ENCODE measurements at regions not wholly inside any gene's neighbourhood (a gene's known extent, or its start where the extent isn't known, plus 50 kb on each side); places are given as distances from the start of the nearest gene placed in this dataset.

DNA sequence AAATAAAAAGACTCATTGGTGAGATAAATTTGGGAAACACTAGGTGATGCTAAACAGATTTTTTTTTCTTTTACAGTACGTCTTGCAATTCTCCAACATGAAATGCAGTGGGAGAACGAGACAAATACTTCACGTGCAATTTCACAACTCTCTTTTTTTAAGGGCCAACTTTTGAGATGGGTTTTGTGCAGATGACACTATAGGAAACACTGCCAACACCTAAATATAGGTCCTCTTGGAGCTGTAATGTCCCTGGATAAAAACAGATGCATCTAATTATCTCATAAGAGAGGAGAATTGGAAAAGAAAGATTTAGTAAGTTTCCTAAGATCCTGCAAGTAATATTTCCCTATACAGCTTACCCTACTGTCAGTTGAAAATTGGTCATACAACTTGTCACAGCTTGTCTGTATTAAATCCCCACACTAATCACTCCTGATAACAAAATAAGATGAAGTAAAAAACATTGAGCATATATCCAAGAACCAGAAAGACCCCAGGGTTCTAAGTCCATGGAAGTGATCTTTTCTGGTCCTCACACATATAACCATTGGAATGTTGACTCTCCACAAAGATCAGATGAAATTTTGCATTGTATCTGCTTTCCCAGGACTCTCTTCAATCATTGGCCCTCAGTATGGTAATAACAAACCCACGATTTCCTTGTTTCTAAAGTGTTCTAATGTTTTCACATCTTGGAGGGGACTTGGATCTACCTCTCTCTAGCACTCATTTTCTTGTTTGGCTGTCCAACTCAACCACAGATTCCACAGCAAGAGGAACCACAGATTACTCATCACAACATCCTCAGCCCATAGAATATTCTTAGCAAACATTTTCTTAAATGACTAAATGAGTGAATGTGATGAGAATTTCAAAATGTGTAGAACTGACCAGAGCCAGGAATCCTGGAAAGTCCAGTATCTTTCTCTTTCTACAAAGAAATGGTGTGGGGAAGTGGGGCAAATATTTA is 769.4 kb upstream of the USP15 start:
- Mint-ChIP-seq H3K27ac (no peak overlapping the region), H3K4me1 (no peaks in the 10 kb centered on the region), H3K4me3 (no peak overlapping the region), H3K9me3 (no peaks in the 10 kb centered on the region), H3K36me3 (no peaks in the 10 kb centered on the region), H3K27me3 (ENCODE audit: insufficient read depth, low read depth) (peaks cover 2% of the 10 kb centered on the region)
- H3K4me1 ChIP-seq, result no peaks in the 10 kb centered on the region
- no peaks in the 10 kb centered on the region for H3F3A ChIP-seq (ENCODE audit: low read depth)
- no peaks in the 10 kb centered on the region for H3K79me2 ChIP-seq (ENCODE audit: low read depth)
- H3K36me3 ChIP-seq, result no peaks in the 10 kb centered on the region
- no peak overlapping the region for H3K4me3 ChIP-seq
- DNase-seq (ENCODE audit: low spot score), result no peak
- H3K27me3 ChIP-seq, result no peaks in the 10 kb centered on the region
- no peak overlapping the region for H3K9ac ChIP-seq
- TF ChIP-seq EZH2 (IDR thresholded peaks at IDR 0.05) (no peak), EZH2phosphoT487 (IDR thresholded peaks at IDR 0.05) (no peak)
- TF ChIP-seq, protein P1, sequence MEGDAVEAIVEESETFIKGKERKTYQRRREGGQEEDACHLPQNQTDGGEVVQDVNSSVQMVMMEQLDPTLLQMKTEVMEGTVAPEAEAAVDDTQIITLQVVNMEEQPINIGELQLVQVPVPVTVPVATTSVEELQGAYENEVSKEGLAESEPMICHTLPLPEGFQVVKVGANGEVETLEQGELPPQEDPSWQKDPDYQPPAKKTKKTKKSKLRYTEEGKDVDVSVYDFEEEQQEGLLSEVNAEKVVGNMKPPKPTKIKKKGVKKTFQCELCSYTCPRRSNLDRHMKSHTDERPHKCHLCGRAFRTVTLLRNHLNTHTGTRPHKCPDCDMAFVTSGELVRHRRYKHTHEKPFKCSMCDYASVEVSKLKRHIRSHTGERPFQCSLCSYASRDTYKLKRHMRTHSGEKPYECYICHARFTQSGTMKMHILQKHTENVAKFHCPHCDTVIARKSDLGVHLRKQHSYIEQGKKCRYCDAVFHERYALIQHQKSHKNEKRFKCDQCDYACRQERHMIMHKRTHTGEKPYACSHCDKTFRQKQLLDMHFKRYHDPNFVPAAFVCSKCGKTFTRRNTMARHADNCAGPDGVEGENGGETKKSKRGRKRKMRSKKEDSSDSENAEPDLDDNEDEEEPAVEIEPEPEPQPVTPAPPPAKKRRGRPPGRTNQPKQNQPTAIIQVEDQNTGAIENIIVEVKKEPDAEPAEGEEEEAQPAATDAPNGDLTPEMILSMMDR (IDR thresholded peaks at IDR 0.05), result no peak
- no peaks in the 10 kb centered on the region for H4K20me1 ChIP-seq (ENCODE audit: low read depth)
- H3K9me3 ChIP-seq (ENCODE audit: low read depth), result no peaks in the 10 kb centered on the region
- H2AFZ ChIP-seq (replicated peaks), result no peak overlapping the region
- H3K27ac ChIP-seq, result no peak overlapping the region
- no peak overlapping the region for H3K4me2 ChIP-seq

DNA sequence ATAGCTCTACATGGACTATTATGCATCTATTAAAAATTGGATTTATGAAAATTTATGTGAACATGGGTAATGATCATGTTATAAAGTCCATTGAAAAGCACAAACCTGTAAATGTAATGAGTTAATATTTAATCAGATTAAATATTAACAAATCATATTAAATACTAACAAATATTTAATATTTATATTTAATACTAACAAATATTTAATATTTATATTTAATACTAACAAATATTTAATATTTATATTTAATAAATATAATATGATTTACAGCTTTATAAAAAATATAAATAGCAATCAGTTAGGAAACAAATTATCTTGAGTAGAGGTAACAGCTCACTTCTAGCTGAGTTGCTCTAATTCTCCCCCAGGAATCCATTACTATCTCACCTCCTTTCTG is 758.0 kb upstream of the USP15 start:
- TF ChIP-seq, protein P1 (IDR thresholded peaks at IDR 0.05), result no peak
- no peak for TF ChIP-seq EZH2phosphoT487 (IDR thresholded peaks at IDR 0.05)
- H3K27ac ChIP-seq, result no peak overlapping the region
- no peaks in the 10 kb centered on the region for H3K27me3 ChIP-seq
- H3F3A ChIP-seq (ENCODE audit: low read depth), result no peaks in the 10 kb centered on the region
- H3K79me2 ChIP-seq (ENCODE audit: low read depth), result no peaks in the 10 kb centered on the region
- no peaks in the 10 kb centered on the region for H3K36me3 ChIP-seq
- DNase-seq (ENCODE audit: low spot score), result no peak
- H3K9me3 ChIP-seq (ENCODE audit: low read depth), result no peaks in the 10 kb centered on the region
- no peak overlapping the region for H2AFZ ChIP-seq (replicated peaks)
- Mint-ChIP-seq H3K4me1 (no peaks in the 10 kb centered on the region), H3K27ac (no peak overlapping the region), H3K9me3 (no peaks in the 10 kb centered on the region), H3K27me3 (ENCODE audit: insufficient read depth, low read depth) (peaks cover 2% of the 10 kb centered on the region), H3K4me3 (no peak overlapping the region), H3K36me3 (no peaks in the 10 kb centered on the region)
- H3K4me1 ChIP-seq, result peaks cover 4% of the 10 kb centered on the region
- H3K4me2 ChIP-seq, result no peak overlapping the region
- H4K20me1 ChIP-seq (ENCODE audit: low read depth), result no peaks in the 10 kb centered on the region
- H3K4me3 ChIP-seq, result no peak overlapping the region
- H3K9ac ChIP-seq, result no peak overlapping the region

DNA sequence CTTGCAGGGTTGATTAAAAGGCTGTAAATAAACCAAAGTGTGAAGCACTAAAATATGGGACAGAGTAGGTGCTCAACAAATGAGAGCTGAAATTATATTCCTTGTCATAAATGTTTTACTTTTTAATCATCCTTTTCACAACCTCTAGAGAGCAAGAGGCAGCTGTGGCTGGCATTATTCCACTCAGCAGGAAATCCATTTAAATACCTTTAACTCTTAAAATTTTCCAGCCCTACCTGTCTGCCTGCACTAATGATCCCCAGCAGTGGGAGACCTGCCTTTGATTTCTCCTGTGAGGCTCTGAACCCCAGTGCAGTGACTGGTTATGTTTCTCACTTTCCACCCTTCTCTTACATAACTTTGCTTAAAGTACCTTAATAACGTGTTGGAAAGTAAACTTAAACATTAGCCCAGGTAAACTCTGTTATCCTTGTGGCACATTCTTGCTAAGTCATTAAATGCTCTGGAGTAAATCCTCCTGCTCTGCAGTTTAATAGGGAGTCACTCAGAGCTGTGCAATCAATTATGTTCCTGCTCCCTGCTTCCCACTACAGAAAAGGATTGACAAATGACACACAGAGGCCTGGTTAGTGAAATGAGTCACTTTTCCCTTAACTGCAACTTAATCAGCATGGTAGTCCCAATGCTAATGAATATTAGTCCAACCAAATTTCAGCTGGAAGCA is 755.7 kb upstream of the USP15 start:
- no peak overlapping the region for H2AFZ ChIP-seq (replicated peaks)
- no peak overlapping the region for H3K27ac ChIP-seq
- no peak for TF ChIP-seq EZH2phosphoT487 (IDR thresholded peaks at IDR 0.05)
- no peaks in the 10 kb centered on the region for H3K4me1 Mint-ChIP-seq
- H3K27ac Mint-ChIP-seq, result no peak overlapping the region
- H3K4me1 ChIP-seq, result peaks cover 4% of the 10 kb centered on the region
- H3K36me3 Mint-ChIP-seq, result no peaks in the 10 kb centered on the region
- no peaks in the 10 kb centered on the region for H4K20me1 ChIP-seq (ENCODE audit: low read depth)
- H3K27me3 Mint-ChIP-seq (ENCODE audit: insufficient read depth, low read depth), result peaks cover 2% of the 10 kb centered on the region
- no peaks in the 10 kb centered on the region for H3K36me3 ChIP-seq
- no peaks in the 10 kb centered on the region for H3K79me2 ChIP-seq (ENCODE audit: low read depth)
- H3K27me3 ChIP-seq, result no peaks in the 10 kb centered on the region
- no peak overlapping the region for H3K4me3 ChIP-seq
- no peaks in the 10 kb centered on the region for H3K9me3 Mint-ChIP-seq
- no peak overlapping the region for H3K4me3 Mint-ChIP-seq
- H3F3A ChIP-seq (ENCODE audit: low read depth), result no peaks in the 10 kb centered on the region
- H3K4me2 ChIP-seq, result no peak overlapping the region
- no peak overlapping the region for H3K9ac ChIP-seq
- no peaks in the 10 kb centered on the region for H3K9me3 ChIP-seq (ENCODE audit: low read depth)
- DNase-seq (ENCODE audit: low spot score), result no peak
